ENCODE measurements at regions not wholly inside any gene's neighbourhood (a gene's known extent, or its start where the extent isn't known, plus 50 kb on each side); places are given as distances from the start of the nearest gene placed in this dataset.

GRCh38 chr11:79829891-79830290, 389.1 kb upstream of the TENM4 start:
- TF ChIP-seq CTCF (conservative IDR thresholded peaks at IDR 0.05 in 1 of 2, IDR thresholded peaks at IDR 0.05 in 1 of 2; ENCODE audit: extremely low read depth in 1 of 2, insufficient read depth in 1 of 2, low read depth in 1 of 2, low read length in 2 of 2), result no peak
- no peak for TF ChIP-seq EZH2 (IDR thresholded peaks at IDR 0.05; ENCODE audit: borderline replicate concordance, low read length)

Measured in mammary epithelial cell (primary cell).